Lower leg skin (tissue), 4 donors: ENCODE measurements at regions not wholly inside any gene's neighbourhood (a gene's known extent, or its start where the extent isn't known, plus 50 kb on each side); places are given as distances from the start of the nearest gene placed in this dataset.

Experiments used
- DNase-seq, 2 donors: peaks; one replicate each; pipeline ENCODE4 v3.0.0-alpha.2; 2019; ENCODE audit warnings: low spot score in 2 of 2
- H3K4me3 ChIP-seq: fragments of 200-600 bp; sonication (generic); 2 replicates; pipeline ENCODE4 v1.5.1; 2017; ENCODE audit warnings: mild to moderate bottlenecking, low read depth; ENCODE audit not compliant: poor library complexity, severe bottlenecking
- CTCF ChIP-seq, 3 donors: fragments of 450-650 bp; IDR thresholded peaks; one replicate each; pipeline ENCODE4 v1.5.1; 2016; ENCODE audit warnings: antibody characterized with exemption in 3 of 3, mild to moderate bottlenecking in 3 of 3, moderate library complexity in 2 of 3
- POLR2A ChIP-seq, 2 donors: fragments of 450-650 bp; IDR thresholded peaks; one replicate each; pipeline ENCODE4 v1.6.1; 2016 to 2017; ENCODE audit warnings: antibody characterized with exemption in 2 of 2, mild to moderate bottlenecking in 1 of 2, moderate library complexity in 1 of 2
- WGBS, 2 donors: methylation state at CpG; one replicate each; pipeline ENCODE4 v1.1.5; 2018; 5-methylcytosine and 5-hydroxymethylcytosine counted together
- intact Hi-C: fragments of 100-400 bp; cut with DNase I; formaldehyde crosslinking; loops from one replicate; pipeline ENCODE4 v1.15.0; 2023; ENCODE audit warnings: low total_unique reads

GRCh38 chr19:31160336-31160926 lies 188.8 kb downstream of the TSHZ3 start:
- intact Hi-C loops = no loop called here
- H3K4me3 ChIP-seq = no peak overlapping the region
- TF ChIP-seq CTCF (IDR thresholded peaks at IDR 0.05) (no peak), POLR2A (IDR thresholded peaks at IDR 0.05) (no peak)
- DNase-seq = no peak
- 72 to 77% methylated on average over 7 of the region's 7 CpGs for WGBS, 2 donors

GRCh38 chr19:31154021-31154420 lies 195.2 kb downstream of the TSHZ3 start:
- TF ChIP-seq POLR2A (IDR thresholded peaks at IDR 0.05) (no peak), CTCF (IDR thresholded peaks at IDR 0.05) (no peak)
- H3K4me3 ChIP-seq = no peak overlapping the region
- intact Hi-C loops = no loop called here
- WGBS, 2 donors = 24 to 71% methylated on average over 1 of the region's 1 CpG
- DNase-seq = peak in 1 of 2 donors; percentile 76

GRCh38 chr19:31152906-31153305 lies 196.3 kb downstream of the TSHZ3 start:
- no peak for TF ChIP-seq POLR2A (IDR thresholded peaks at IDR 0.05)
- TF ChIP-seq CTCF (IDR thresholded peaks at IDR 0.05) = no peak
- WGBS, 2 donors = 73 to 81% methylated on average over 3 of the region's 3 CpGs
- DNase-seq = no peak
- intact Hi-C loops = no loop called here
- no peak overlapping the region for H3K4me3 ChIP-seq

- no peak overlapping the region for H3K4me3 ChIP-seq
- intact Hi-C loops = no loop called here
- WGBS, 2 donors = 46 to 53% methylated on average over 15 to 18 of the region's 23 CpGs
- no peak for DNase-seq
- TF ChIP-seq CTCF (IDR thresholded peaks at IDR 0.05) (no peak), POLR2A (IDR thresholded peaks at IDR 0.05) (no peak)
These were observed 199.7 kb downstream of the TSHZ3 start for GRCh38 chr19:31149441-31149941.

- intact Hi-C loops = no loop called here
These were observed 200.6 kb downstream of the TSHZ3 start for GRCh38 chr19:31148671-31149070.

GRCh38 chr19:31147234-31147633 lies 202.0 kb downstream of the TSHZ3 start:
- 90 to 94% methylated on average over 2 of the region's 2 CpGs for WGBS, 2 donors
- peak in 1 of 2 donors; percentile 68 for DNase-seq
- TF ChIP-seq POLR2A (IDR thresholded peaks at IDR 0.05) = no peak
- TF ChIP-seq CTCF (IDR thresholded peaks at IDR 0.05) = no peak
- intact Hi-C loops = no loop called here
- no peak overlapping the region for H3K4me3 ChIP-seq

More at GRCh38 chr19:31148671-31149070, 200.6 kb downstream of the TSHZ3 start:
- DNase-seq = peak in 1 of 2 donors; percentile 53
- H3K4me3 ChIP-seq = no peak overlapping the region
- 81 to 88% methylated on average over 4 of the region's 4 CpGs for WGBS, 2 donors
- no peak for TF ChIP-seq POLR2A (IDR thresholded peaks at IDR 0.05)
